ENCODE measurements at regions not wholly inside any gene's neighbourhood (a gene's known extent, or its start where the extent isn't known, plus 50 kb on each side); places are given as distances from the start of the nearest gene placed in this dataset.

- Mint-ChIP-seq H3K27ac (ENCODE audit: unreplicated experiment) (no peak overlapping the region), H3K4me3 (ENCODE audit: unreplicated experiment) (no peak overlapping the region), H3K9me3 (ENCODE audit: unreplicated experiment) (no peaks in the 10 kb centered on the region), H3K36me3 (ENCODE audit: insufficient read depth, unreplicated experiment) (no peaks in the 10 kb centered on the region), H3K27me3 (ENCODE audit: insufficient read depth, unreplicated experiment) (peaks cover 3% of the 10 kb centered on the region), H3K4me1 (ENCODE audit: low read depth, unreplicated experiment) (no peaks in the 10 kb centered on the region)
- ChIA-PET CTCF (no interaction called here), POLR2A (no interaction called here)
- intact Hi-C loops (cut with micrococcal nuclease; ENCODE audit: unreplicated experiment) = loop anchor here (5.0 kb wide), 1 partner anchor 955 kb away; no protein-coding TSS in a partner anchor
- no TSS peak for BruUV-seq (replicated peaks)
- Histone ChIP-seq H3K27me3 (replicated peaks; ENCODE audit: control insufficient read depth, insufficient read depth, low read length) (no peaks in the 10 kb centered on the region), H3K4me1 (no peaks in the 10 kb centered on the region), H3K36me3 (ENCODE audit: control insufficient read depth, insufficient read depth, low read length) (no peaks in the 10 kb centered on the region), H3K4me3 (ENCODE audit: low read depth, low read length) (no peak overlapping the region), H3K9me3 (no peaks in the 10 kb centered on the region)
- peak; percentile 17 to 31 for TF ChIP-seq CTCF (IDR thresholded peaks at IDR 0.05; ENCODE audit: insufficient read depth in 1 of 2, low read depth in 1 of 2, low read length in 1 of 2, severe bottlenecking in 1 of 2, unreplicated experiment in 1 of 2)
- DNase-seq = no peak
Measured at GRCh38 chr1:106022312-106022902, 1034.1 kb upstream of the PRMT6 start.

GRCh38 chr1:106027871-106028270, 1028.6 kb upstream of the PRMT6 start:
- no peak overlapping the region for H3K27ac Mint-ChIP-seq (ENCODE audit: unreplicated experiment)
- ChIA-PET POLR2A (no interaction called here), CTCF (no interaction called here)
- no peak for TF ChIP-seq CTCF (IDR thresholded peaks at IDR 0.05; ENCODE audit: insufficient read depth in 1 of 2, low read depth in 1 of 2, low read length in 1 of 2, severe bottlenecking in 1 of 2, unreplicated experiment in 1 of 2)
- no peak for DNase-seq
- no TSS peak for BruUV-seq (replicated peaks)
- intact Hi-C loops (cut with micrococcal nuclease; ENCODE audit: unreplicated experiment) = no loop called here
- no peaks in the 10 kb centered on the region for H3K36me3 ChIP-seq (ENCODE audit: control insufficient read depth, insufficient read depth, low read length)
- no peaks in the 10 kb centered on the region for H3K27me3 Mint-ChIP-seq (ENCODE audit: insufficient read depth, unreplicated experiment)
- H3K4me3 Mint-ChIP-seq (ENCODE audit: unreplicated experiment) = no peak overlapping the region
- H3K9me3 ChIP-seq = no peaks in the 10 kb centered on the region
- H3K36me3 Mint-ChIP-seq (ENCODE audit: insufficient read depth, unreplicated experiment) = no peaks in the 10 kb centered on the region
- no peak overlapping the region for H3K4me3 ChIP-seq (ENCODE audit: low read depth, low read length)
- no peaks in the 10 kb centered on the region for H3K4me1 ChIP-seq
- no peaks in the 10 kb centered on the region for H3K9me3 Mint-ChIP-seq (ENCODE audit: unreplicated experiment)
- no peaks in the 10 kb centered on the region for H3K27me3 ChIP-seq (replicated peaks; ENCODE audit: control insufficient read depth, insufficient read depth, low read length)
- no peaks in the 10 kb centered on the region for H3K4me1 Mint-ChIP-seq (ENCODE audit: low read depth, unreplicated experiment)

GRCh38 chr1:106037526-106037925, 1018.9 kb upstream of the PRMT6 start:
- no peaks in the 10 kb centered on the region for H3K9me3 ChIP-seq
- ChIA-PET CTCF (no interaction called here), POLR2A (no interaction called here)
- no peaks in the 10 kb centered on the region for H3K27me3 ChIP-seq (replicated peaks; ENCODE audit: control insufficient read depth, insufficient read depth, low read length)
- H3K4me3 Mint-ChIP-seq (ENCODE audit: unreplicated experiment) = no peak overlapping the region
- H3K27ac Mint-ChIP-seq (ENCODE audit: unreplicated experiment) = no peak overlapping the region
- no peaks in the 10 kb centered on the region for H3K36me3 Mint-ChIP-seq (ENCODE audit: insufficient read depth, unreplicated experiment)
- H3K4me1 Mint-ChIP-seq (ENCODE audit: low read depth, unreplicated experiment) = no peaks in the 10 kb centered on the region
- TF ChIP-seq CTCF (IDR thresholded peaks at IDR 0.05; ENCODE audit: insufficient read depth in 1 of 2, low read depth in 1 of 2, low read length in 1 of 2, severe bottlenecking in 1 of 2, unreplicated experiment in 1 of 2) = no peak
- H3K27me3 Mint-ChIP-seq (ENCODE audit: insufficient read depth, unreplicated experiment) = no peaks in the 10 kb centered on the region
- no peaks in the 10 kb centered on the region for H3K36me3 ChIP-seq (ENCODE audit: control insufficient read depth, insufficient read depth, low read length)
- intact Hi-C loops (cut with micrococcal nuclease; ENCODE audit: unreplicated experiment) = no loop called here
- H3K9me3 Mint-ChIP-seq (ENCODE audit: unreplicated experiment) = no peaks in the 10 kb centered on the region
- no peak overlapping the region for H3K4me3 ChIP-seq (ENCODE audit: low read depth, low read length)
- no peaks in the 10 kb centered on the region for H3K4me1 ChIP-seq
- DNase-seq = no peak
- no TSS peak for BruUV-seq (replicated peaks)
